ENCODE measurements at regions not wholly inside any gene's neighbourhood (a gene's known extent, or its start where the extent isn't known, plus 50 kb on each side); places are given as distances from the start of the nearest gene placed in this dataset.

GRCh38 chr5:167987490-167988280, 303.8 kb upstream of the WWC1 start:
- no peak for DNase-seq
- TF ChIP-seq GATA1 (IDR thresholded peaks at IDR 0.05; ENCODE audit: low read depth, low read length) (no peak), POLR2A (IDR thresholded peaks at IDR 0.05; ENCODE audit: low read length) (no peak)

GRCh38 chr5:167992868-167993267, 298.6 kb upstream of the WWC1 start:
- no peak for DNase-seq
- TF ChIP-seq POLR2A (IDR thresholded peaks at IDR 0.05; ENCODE audit: low read length) (no peak), GATA1 (IDR thresholded peaks at IDR 0.05; ENCODE audit: low read depth, low read length) (no peak)

GRCh38 chr5:167993771-167994170, 297.7 kb upstream of the WWC1 start:
- TF ChIP-seq POLR2A (IDR thresholded peaks at IDR 0.05; ENCODE audit: low read length): no peak
- no peak for DNase-seq

GRCh38 chr5:167995844-167996425, 295.5 kb upstream of the WWC1 start:
- TF ChIP-seq GATA1 (IDR thresholded peaks at IDR 0.05; ENCODE audit: low read depth, low read length) (no peak), POLR2A (IDR thresholded peaks at IDR 0.05; ENCODE audit: low read length) (no peak)
- DNase-seq: no peak

- DNase-seq: no peak
These were observed 293.2 kb upstream of the WWC1 start for GRCh38 chr5:167998148-167998767.

GRCh38 chr5:167999182-167999581, 292.3 kb upstream of the WWC1 start:
- DNase-seq: no peak
- TF ChIP-seq GATA1 (IDR thresholded peaks at IDR 0.05; ENCODE audit: low read depth, low read length) (no peak), POLR2A (IDR thresholded peaks at IDR 0.05; ENCODE audit: low read length) (no peak)

More at GRCh38 chr5:167998148-167998767, 293.2 kb upstream of the WWC1 start:
- TF ChIP-seq POLR2A (IDR thresholded peaks at IDR 0.05; ENCODE audit: low read length) (no peak), GATA1 (IDR thresholded peaks at IDR 0.05; ENCODE audit: low read depth, low read length) (no peak)

- TF ChIP-seq GATA1 (IDR thresholded peaks at IDR 0.05; ENCODE audit: low read depth, low read length) (no peak), POLR2A (IDR thresholded peaks at IDR 0.05; ENCODE audit: low read length) (no peak)
- DNase-seq: no peak
These were observed 290.1 kb upstream of the WWC1 start for GRCh38 chr5:168001318-168001717.

GRCh38 chr5:168002116-168002515, 289.3 kb upstream of the WWC1 start:
- TF ChIP-seq POLR2A (IDR thresholded peaks at IDR 0.05; ENCODE audit: low read length) (no peak), GATA1 (IDR thresholded peaks at IDR 0.05; ENCODE audit: low read depth, low read length) (no peak)
- no peak for DNase-seq

GRCh38 chr5:168005093-168005492, 286.4 kb upstream of the WWC1 start:
- DNase-seq: no peak
- TF ChIP-seq POLR2A (IDR thresholded peaks at IDR 0.05; ENCODE audit: low read length): no peak
- TF ChIP-seq GATA1 (IDR thresholded peaks at IDR 0.05; ENCODE audit: low read depth, low read length): no peak

- TF ChIP-seq POLR2A (IDR thresholded peaks at IDR 0.05; ENCODE audit: low read length) (no peak), GATA1 (IDR thresholded peaks at IDR 0.05; ENCODE audit: low read depth, low read length) (no peak)
- no peak for DNase-seq
These were observed 285.5 kb upstream of the WWC1 start for GRCh38 chr5:168005936-168006335.

- DNase-seq: no peak
- no peak for TF ChIP-seq POLR2A (IDR thresholded peaks at IDR 0.05; ENCODE audit: low read length)
These were observed 284.9 kb upstream of the WWC1 start for GRCh38 chr5:168006456-168007130.

GRCh38 chr5:168007286-168007685, 284.2 kb upstream of the WWC1 start:
- no peak for DNase-seq
- TF ChIP-seq POLR2A (IDR thresholded peaks at IDR 0.05; ENCODE audit: low read length) (no peak), GATA1 (IDR thresholded peaks at IDR 0.05; ENCODE audit: low read depth, low read length) (no peak)

- DNase-seq: no peak
- TF ChIP-seq GATA1 (IDR thresholded peaks at IDR 0.05; ENCODE audit: low read depth, low read length) (no peak), POLR2A (IDR thresholded peaks at IDR 0.05; ENCODE audit: low read length) (no peak)
These were observed 282.9 kb upstream of the WWC1 start for GRCh38 chr5:168008555-168008954.

- no peak for DNase-seq
- TF ChIP-seq GATA1 (IDR thresholded peaks at IDR 0.05; ENCODE audit: low read depth, low read length): no peak
- TF ChIP-seq POLR2A (IDR thresholded peaks at IDR 0.05; ENCODE audit: low read length): no peak
These were observed 280.3 kb upstream of the WWC1 start for GRCh38 chr5:168011096-168011495.
